ENCODE measurements at regions not wholly inside any gene's neighbourhood (a gene's known extent, or its start where the extent isn't known, plus 50 kb on each side); places are given as distances from the start of the nearest gene placed in this dataset.

DNA sequence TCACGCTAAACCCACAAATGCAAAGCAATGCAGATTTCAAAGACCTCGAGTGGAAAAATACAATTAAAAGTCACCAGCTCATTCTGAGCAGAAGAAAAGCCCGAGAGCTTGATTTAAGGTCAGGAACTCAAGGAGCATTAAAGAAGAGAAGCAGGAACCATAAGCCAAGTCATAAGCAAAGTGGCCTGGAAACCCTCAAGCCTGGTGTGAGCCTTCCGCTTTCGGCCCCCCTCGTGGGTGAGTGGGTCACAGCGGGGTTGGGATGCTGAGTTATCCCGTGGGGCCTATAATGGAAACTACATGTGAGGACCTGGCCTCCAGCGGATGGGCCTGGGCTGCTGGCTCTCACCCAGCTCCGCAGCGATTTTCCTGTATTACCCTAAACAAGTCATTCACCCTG is 504.3 kb downstream of the RAB28 start:
- POLR2A ChIA-PET: no interaction called here
- no peak for ATAC-seq
- CTCF ChIA-PET: no interaction called here

DNA sequence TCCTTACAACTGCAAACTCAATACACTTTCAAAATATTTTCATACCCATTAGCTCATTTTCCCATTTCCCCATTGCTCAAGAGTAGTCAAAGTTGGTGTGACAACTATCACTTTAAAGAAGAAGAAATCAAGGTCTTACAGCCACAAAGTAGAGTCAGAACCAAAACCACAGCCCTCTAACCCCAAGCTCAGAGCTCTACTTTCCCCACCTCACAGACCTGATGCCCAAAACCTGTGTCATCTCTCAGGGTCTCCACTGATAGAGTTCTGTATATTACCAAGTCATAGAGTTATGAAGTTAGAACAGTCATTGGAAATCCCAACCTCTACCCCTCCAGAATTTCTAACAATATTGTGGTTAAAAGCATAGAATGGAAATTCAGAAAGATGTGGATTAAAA is 505.8 kb downstream of the RAB28 start:
- POLR2A ChIA-PET: no interaction called here
- CTCF ChIA-PET: interaction anchor here (0.5 kb wide), 1 partner anchor 60 kb away, joined by 3 read pairs; no protein-coding TSS in a partner anchor

More for the DNA sequence above, 504.3 kb downstream of the RAB28 start:
- Mint-ChIP-seq H3K27ac (no peak overlapping the region), H3K36me3 (ENCODE audit: low read depth) (no peaks in the 10 kb centered on the region), H3K4me1 (no peaks in the 10 kb centered on the region), H3K9me3 (ENCODE audit: low read depth) (peaks cover 31% of the 10 kb centered on the region), H3K4me3 (no peak overlapping the region), H3K27me3 (no peaks in the 10 kb centered on the region)
- intact Hi-C loops (cut with DNase I, micrococcal nuclease): no loop called here
- no peak for DNase-seq

DNA sequence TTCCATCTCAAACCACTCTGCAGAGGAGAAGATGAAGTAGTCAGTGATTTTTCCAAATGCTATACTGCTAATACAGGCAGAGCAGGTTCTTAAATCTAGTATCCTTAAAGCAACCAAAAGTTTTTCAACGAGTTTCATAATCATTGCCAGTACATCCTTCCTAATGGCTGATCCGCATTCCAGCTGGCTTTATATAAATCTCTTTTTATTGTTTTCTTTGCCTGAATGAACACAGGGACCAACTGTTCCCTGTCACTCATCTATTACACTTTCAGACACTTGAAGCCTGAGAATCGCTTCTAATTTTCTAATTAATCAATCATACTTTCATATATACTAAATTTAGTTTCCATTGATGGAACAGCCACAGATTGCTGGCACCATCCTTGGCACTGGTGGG is 508.6 kb downstream of the RAB28 start:
- peaks cover 8% of the 10 kb centered on the region for H3K9me3 Mint-ChIP-seq (ENCODE audit: low read depth)
- no peak overlapping the region for H3K4me3 Mint-ChIP-seq
- DNase-seq (no peak), ATAC-seq (no peak)
- intact Hi-C loops (cut with DNase I, micrococcal nuclease): no loop called here
- H3K4me1 Mint-ChIP-seq: no peaks in the 10 kb centered on the region
- no peaks in the 10 kb centered on the region for H3K27me3 Mint-ChIP-seq
- no peaks in the 10 kb centered on the region for H3K36me3 Mint-ChIP-seq (ENCODE audit: low read depth)
- ChIA-PET CTCF (no interaction called here), POLR2A (no interaction called here)
- no peak overlapping the region for H3K27ac Mint-ChIP-seq

More for the DNA sequence above, 505.8 kb downstream of the RAB28 start:
- Mint-ChIP-seq H3K9me3 (ENCODE audit: low read depth) (peaks cover 27% of the 10 kb centered on the region), H3K4me1 (no peaks in the 10 kb centered on the region), H3K4me3 (no peak overlapping the region), H3K27me3 (no peaks in the 10 kb centered on the region), H3K36me3 (ENCODE audit: low read depth) (no peaks in the 10 kb centered on the region), H3K27ac (no peak overlapping the region)
- DNase-seq (no peak), ATAC-seq (no peak)
- intact Hi-C loops (cut with DNase I, micrococcal nuclease): no loop called here

DNA sequence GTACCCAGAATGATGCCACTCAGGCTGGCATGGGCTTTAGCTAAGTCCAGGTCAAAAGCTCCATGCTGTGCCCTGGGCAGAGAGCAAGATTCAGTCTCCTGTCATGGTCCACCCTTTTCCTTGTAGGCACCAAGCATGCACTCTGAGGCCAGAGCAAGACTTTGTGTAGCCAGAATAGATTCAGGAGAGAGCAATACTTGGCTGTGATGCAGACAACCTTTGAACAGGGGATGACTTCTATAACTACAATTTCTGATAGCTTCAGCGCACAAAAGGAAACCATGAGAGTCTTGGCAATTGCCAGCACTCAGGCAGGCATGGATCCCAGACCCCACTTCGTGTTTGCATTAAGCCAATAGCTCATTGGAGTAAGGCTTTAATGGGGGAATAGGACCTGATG is 510.6 kb downstream of the RAB28 start:
- Mint-ChIP-seq H3K27me3 (no peaks in the 10 kb centered on the region), H3K36me3 (ENCODE audit: low read depth) (no peaks in the 10 kb centered on the region), H3K4me3 (no peak overlapping the region), H3K4me1 (no peaks in the 10 kb centered on the region), H3K27ac (no peak overlapping the region), H3K9me3 (ENCODE audit: low read depth) (peaks cover 6% of the 10 kb centered on the region)
- ChIA-PET POLR2A (no interaction called here), CTCF (no interaction called here)
- ATAC-seq: no peak
- intact Hi-C loops (cut with DNase I, micrococcal nuclease): no loop called here
- DNase-seq: no peak

DNA sequence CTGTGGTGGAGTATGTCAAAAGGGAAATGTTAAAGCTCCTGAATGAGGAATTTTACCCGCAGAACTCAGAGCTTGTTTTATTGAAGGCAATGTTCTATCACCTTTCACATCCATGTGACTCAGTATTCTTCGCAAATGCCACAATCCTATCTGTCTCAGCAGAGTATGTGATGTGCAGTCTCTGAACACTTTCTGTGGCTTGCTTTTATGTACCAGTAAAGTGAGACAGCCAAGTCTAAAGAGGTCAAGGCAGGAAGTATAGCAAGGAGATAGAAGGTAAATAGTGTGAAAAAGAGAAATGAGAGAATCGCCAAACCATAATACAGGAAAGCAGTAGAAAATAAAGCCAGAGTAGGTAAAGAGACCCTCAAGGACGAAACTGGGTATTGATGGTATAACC is 515.8 kb downstream of the RAB28 start:
- DNase-seq: no peak
- CTCF ChIA-PET: no interaction called here
- intact Hi-C loops (cut with DNase I, micrococcal nuclease): no loop called here
- no peak for ATAC-seq
- Mint-ChIP-seq H3K9me3 (ENCODE audit: low read depth) (no peaks in the 10 kb centered on the region), H3K36me3 (ENCODE audit: low read depth) (no peaks in the 10 kb centered on the region), H3K4me1 (no peaks in the 10 kb centered on the region), H3K27me3 (no peaks in the 10 kb centered on the region), H3K27ac (no peak overlapping the region), H3K4me3 (no peak overlapping the region)
- POLR2A ChIA-PET: no interaction called here

DNA sequence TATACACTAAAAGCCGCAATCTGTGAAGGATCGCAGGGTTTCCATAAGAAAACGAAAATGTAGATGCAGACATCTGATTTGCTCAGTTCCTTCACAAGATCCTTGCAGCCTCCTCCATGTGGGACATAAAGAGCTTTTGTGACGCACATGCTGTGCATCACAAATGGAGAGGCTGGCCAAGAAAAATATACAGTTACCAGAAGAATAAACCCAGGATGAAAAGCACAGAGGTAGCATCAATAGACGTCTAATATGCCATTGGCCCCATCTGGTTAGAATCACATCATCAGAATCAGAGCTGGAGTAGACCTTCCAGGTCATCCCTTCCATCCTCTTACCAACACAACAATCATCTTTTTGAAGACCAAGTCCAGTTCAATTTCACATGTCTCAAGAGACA is 517.4 kb downstream of the RAB28 start:
- no peaks in the 10 kb centered on the region for H3K9me3 Mint-ChIP-seq (ENCODE audit: low read depth)
- no peaks in the 10 kb centered on the region for H3K36me3 Mint-ChIP-seq (ENCODE audit: low read depth)
- ATAC-seq: no peak
- ChIA-PET POLR2A (no interaction called here), CTCF (no interaction called here)
- no peaks in the 10 kb centered on the region for H3K27me3 Mint-ChIP-seq
- no peak overlapping the region for H3K4me3 Mint-ChIP-seq
- no peaks in the 10 kb centered on the region for H3K4me1 Mint-ChIP-seq
- no peak for DNase-seq
- no peak overlapping the region for H3K27ac Mint-ChIP-seq
- intact Hi-C loops (cut with DNase I, micrococcal nuclease): no loop called here

DNA sequence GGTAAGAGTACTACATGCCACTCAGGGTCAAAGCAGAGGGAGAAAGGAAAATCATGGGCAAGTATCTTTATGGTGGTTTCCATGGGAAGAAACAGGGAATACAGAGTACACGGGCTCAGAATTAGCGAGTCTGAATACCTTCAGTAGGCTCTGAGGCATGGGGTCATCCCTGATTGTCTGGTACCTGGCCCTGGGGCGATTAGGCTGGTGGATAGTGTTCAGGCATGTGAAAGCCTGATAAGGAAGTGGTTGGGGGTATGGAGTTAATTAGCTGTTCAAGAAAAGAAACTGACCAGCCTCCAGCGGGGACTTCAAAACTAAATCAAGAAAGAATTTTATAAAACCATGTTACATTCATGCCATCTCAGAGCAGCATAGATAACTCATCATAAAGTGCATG is 518.8 kb downstream of the RAB28 start:
- CTCF ChIA-PET: interaction anchor here (0.7 to 1.0 kb wide), 2 partner anchors 9 to 16 kb away, joined by 3 to 5 read pairs; no protein-coding TSS in a partner anchor
- no peak overlapping the region for H3K4me3 Mint-ChIP-seq

DNA sequence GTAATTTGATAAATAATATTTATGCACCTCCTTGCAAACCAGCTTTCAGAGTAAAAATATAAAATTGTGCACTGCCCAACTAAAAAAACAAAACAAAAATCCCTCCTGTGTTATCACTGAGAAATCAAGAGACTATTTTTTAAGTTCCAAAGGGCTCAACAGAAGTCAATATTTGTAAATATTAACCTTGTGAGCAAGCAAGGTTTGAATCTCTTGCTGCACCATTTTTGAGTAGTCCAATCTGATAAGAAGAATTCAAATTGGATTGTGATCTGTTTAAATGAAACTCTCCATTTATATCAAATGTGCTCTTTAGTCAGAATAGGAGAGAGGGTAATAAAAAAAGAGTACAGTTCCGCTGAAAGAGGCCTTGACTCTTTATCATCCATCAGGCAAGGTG is 520.2 kb downstream of the RAB28 start:
- ATAC-seq: no peak
- intact Hi-C loops (cut with DNase I, micrococcal nuclease): no loop called here
- H3K9me3 Mint-ChIP-seq (ENCODE audit: low read depth): no peaks in the 10 kb centered on the region
- H3K36me3 Mint-ChIP-seq (ENCODE audit: low read depth): no peaks in the 10 kb centered on the region
- no peaks in the 10 kb centered on the region for H3K4me1 Mint-ChIP-seq
- ChIA-PET POLR2A (no interaction called here), CTCF (no interaction called here)
- H3K27me3 Mint-ChIP-seq: no peaks in the 10 kb centered on the region
- no peak overlapping the region for H3K27ac Mint-ChIP-seq
- no peak for DNase-seq
- H3K4me3 Mint-ChIP-seq: no peak overlapping the region

More for the DNA sequence above, 518.8 kb downstream of the RAB28 start:
- H3K4me1 Mint-ChIP-seq: no peaks in the 10 kb centered on the region
- no peaks in the 10 kb centered on the region for H3K27me3 Mint-ChIP-seq
- H3K9me3 Mint-ChIP-seq (ENCODE audit: low read depth): no peaks in the 10 kb centered on the region
- DNase-seq (no peak), ATAC-seq (no peak)
- no peaks in the 10 kb centered on the region for H3K36me3 Mint-ChIP-seq (ENCODE audit: low read depth)
- POLR2A ChIA-PET: no interaction called here
- intact Hi-C loops (cut with DNase I, micrococcal nuclease): no loop called here
- H3K27ac Mint-ChIP-seq: no peak overlapping the region

DNA sequence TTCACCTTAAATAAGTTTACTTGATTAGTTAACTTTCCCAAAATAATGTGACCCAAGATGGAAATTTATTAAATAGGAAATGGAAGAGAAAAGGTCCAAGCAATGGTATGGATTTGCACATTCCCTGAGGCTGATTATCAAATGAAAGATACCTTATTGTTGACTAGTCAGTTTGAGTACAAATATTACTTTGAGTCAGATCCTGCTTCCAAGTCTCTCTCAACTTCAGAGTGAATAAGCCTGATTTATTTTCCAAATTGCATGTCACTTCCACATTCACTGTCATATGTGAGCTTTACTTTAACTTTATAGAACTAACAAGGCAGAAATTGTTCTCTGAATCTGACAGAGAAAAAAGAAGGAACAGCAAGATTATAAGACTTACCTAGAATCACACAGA is 520.8 kb downstream of the RAB28 start:
- POLR2A ChIA-PET: no interaction called here
- no peak for DNase-seq
- H3K4me3 Mint-ChIP-seq: no peak overlapping the region
- no peak overlapping the region for H3K27ac Mint-ChIP-seq
- intact Hi-C loops (cut with DNase I, micrococcal nuclease): no loop called here
- CTCF ChIA-PET: no interaction called here
- H3K27me3 Mint-ChIP-seq: no peaks in the 10 kb centered on the region
- no peaks in the 10 kb centered on the region for H3K4me1 Mint-ChIP-seq
- H3K36me3 Mint-ChIP-seq (ENCODE audit: low read depth): no peaks in the 10 kb centered on the region
- no peak for ATAC-seq
- H3K9me3 Mint-ChIP-seq (ENCODE audit: low read depth): no peaks in the 10 kb centered on the region

DNA sequence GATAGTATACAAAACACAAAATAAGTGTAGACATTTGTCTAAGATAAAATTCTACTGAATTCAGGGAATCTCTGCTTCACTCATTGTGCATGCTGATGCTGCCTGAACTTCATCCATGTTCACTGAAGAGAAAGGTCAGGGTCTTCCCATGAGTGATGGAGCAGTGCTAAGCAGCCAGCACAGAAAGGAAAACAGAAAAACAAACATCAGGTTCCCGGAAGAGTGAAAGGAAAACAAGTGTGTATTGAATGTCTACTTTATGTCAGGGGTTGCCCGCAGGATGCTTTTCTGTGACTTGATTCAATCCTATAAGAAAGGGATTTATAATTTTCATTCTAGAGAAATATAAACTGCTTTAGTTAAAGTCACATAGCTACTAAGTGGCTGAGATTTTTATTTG is 522.4 kb downstream of the RAB28 start:
- H3K4me3 Mint-ChIP-seq: no peak overlapping the region
- no peaks in the 10 kb centered on the region for H3K9me3 Mint-ChIP-seq (ENCODE audit: low read depth)
- ChIA-PET POLR2A (no interaction called here), CTCF (no interaction called here)
- no peak for DNase-seq
- H3K27me3 Mint-ChIP-seq: no peaks in the 10 kb centered on the region
- H3K36me3 Mint-ChIP-seq (ENCODE audit: low read depth): no peaks in the 10 kb centered on the region
- no peak overlapping the region for H3K27ac Mint-ChIP-seq
- no peaks in the 10 kb centered on the region for H3K4me1 Mint-ChIP-seq
- ATAC-seq: no peak
- intact Hi-C loops (cut with DNase I, micrococcal nuclease): no loop called here

DNA sequence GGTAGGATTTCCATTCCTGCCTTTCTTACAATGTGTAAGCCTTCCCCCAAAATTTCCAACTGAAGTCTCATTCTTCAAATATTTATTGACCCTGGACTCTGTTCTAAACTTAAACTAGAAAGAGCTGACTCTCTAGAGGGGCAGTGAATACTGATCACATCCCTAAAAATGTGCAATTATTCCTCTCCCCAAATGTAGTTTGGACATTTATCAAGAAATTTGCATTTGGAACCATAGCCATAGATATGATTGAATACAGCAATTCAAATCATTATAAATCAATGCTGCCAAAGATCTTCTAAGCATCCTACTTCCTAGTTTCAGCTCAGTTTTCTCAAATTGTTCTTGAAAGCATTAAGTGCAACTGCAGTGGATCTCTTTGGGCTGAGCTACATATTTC is 525.7 kb downstream of the RAB28 start:
- ATAC-seq (no peak), DNase-seq (no peak)
- intact Hi-C loops (cut with DNase I, micrococcal nuclease): no loop called here
- POLR2A ChIA-PET: no interaction called here
- no peak overlapping the region for H3K4me3 Mint-ChIP-seq
- no peak overlapping the region for H3K27ac Mint-ChIP-seq
- CTCF ChIA-PET: interaction anchor here (0.6 kb wide), 1 partner anchor 13 kb away, joined by 3 read pairs; no protein-coding TSS in a partner anchor
- no peaks in the 10 kb centered on the region for H3K27me3 Mint-ChIP-seq
- no peaks in the 10 kb centered on the region for H3K9me3 Mint-ChIP-seq (ENCODE audit: low read depth)
- H3K4me1 Mint-ChIP-seq: no peaks in the 10 kb centered on the region
- H3K36me3 Mint-ChIP-seq (ENCODE audit: low read depth): no peaks in the 10 kb centered on the region

DNA sequence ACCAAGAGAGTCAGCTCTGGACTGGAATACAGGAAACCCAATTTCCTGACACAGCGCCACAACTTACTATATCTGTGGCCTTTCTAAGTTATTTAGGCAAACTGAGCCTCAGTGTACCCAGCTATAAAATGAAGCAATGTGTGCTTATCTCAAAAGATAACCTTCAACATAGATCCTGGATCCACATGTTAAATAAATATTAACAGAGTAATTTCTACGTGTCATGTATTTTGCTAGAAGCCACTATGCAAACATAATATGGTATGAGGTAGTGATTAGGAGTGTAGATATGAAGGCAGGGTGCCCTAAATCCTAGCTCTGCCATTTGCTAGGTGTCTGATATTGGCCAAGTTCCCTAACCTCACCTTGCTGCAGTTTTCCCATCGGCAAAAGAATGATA is 527.0 kb downstream of the RAB28 start:
- H3K9me3 Mint-ChIP-seq (ENCODE audit: low read depth): no peaks in the 10 kb centered on the region
- H3K27ac Mint-ChIP-seq: no peak overlapping the region
- intact Hi-C loops (cut with DNase I, micrococcal nuclease): no loop called here
- H3K4me3 Mint-ChIP-seq: no peak overlapping the region
- ATAC-seq (no peak), DNase-seq (no peak)
- H3K4me1 Mint-ChIP-seq: no peaks in the 10 kb centered on the region
- no peaks in the 10 kb centered on the region for H3K27me3 Mint-ChIP-seq
- ChIA-PET POLR2A (no interaction called here), CTCF (no interaction called here)
- no peaks in the 10 kb centered on the region for H3K36me3 Mint-ChIP-seq (ENCODE audit: low read depth)

DNA sequence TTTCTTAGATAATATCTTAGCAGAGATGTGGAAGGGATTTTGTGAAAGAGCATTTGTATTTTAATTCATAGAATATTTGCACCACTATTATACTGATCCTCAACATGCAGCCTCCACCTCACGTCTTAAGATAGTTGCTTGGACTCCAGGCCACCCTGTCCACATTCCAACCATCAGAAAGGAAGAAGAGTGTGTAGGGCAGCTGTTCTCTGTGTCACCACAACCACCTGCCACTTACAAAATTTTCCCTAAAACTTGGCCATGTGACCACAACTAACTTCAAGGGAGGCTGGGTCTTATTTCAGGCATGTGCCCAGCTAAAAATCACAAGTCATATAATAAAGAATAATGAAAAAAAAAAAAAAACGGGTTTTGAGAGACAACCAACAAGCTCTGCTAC is 528.1 kb downstream of the RAB28 start:
- Mint-ChIP-seq H3K4me3 (no peak overlapping the region), H3K27me3 (no peaks in the 10 kb centered on the region), H3K36me3 (ENCODE audit: low read depth) (no peaks in the 10 kb centered on the region), H3K4me1 (no peaks in the 10 kb centered on the region), H3K27ac (no peak overlapping the region), H3K9me3 (ENCODE audit: low read depth) (no peaks in the 10 kb centered on the region)
- ChIA-PET POLR2A (no interaction called here), CTCF (interaction anchor here (0.7 to 1.2 kb wide), 2 partner anchors 10 to 559 kb away, joined by 3 read pairs; no protein-coding TSS in a partner anchor)
- DNase-seq (no peak), ATAC-seq (no peak)
- intact Hi-C loops (cut with DNase I, micrococcal nuclease): no loop called here

Measured in activated CD4-positive, alpha-beta T cell treated with anti-CD3 and anti-CD28 coated beads for 36 hours (primary cell).